ENCODE measurements at regions not wholly inside any gene's neighbourhood (a gene's known extent, or its start where the extent isn't known, plus 50 kb on each side); places are given as distances from the start of the nearest gene placed in this dataset.

DNA sequence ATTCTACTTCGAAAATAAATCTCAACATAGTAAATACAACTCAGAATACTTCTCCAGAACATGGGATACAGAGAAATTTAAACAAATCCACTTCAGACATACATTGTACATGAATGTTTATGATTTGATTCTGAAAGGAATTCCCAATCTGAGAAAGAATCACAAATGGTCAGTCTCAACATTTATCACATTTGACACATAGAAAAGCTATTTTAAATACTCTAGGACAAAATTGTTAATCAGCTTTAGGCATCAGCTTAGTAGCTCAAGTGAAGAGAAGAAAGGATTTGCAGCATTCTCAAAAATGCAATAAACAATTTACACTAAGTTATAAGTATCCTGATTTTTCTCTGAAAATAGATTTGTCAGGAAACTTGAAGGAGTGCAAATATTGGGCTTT is 184.8 kb downstream of the PTPRC start:
- no peak for TF ChIP-seq CTCF (IDR thresholded peaks at IDR 0.05)
- TF ChIP-seq POLR2A (IDR thresholded peaks at IDR 0.05): no peak
